ENCODE measurements at regions not wholly inside any gene's neighbourhood (a gene's known extent, or its start where the extent isn't known, plus 50 kb on each side); places are given as distances from the start of the nearest gene placed in this dataset.

GRCh38 chr4:149202117-149202516 is 613.5 kb downstream of the IQCM start:
- TF ChIP-seq POLR2A (IDR thresholded peaks at IDR 0.05): no peak
- TF ChIP-seq, protein P1, sequence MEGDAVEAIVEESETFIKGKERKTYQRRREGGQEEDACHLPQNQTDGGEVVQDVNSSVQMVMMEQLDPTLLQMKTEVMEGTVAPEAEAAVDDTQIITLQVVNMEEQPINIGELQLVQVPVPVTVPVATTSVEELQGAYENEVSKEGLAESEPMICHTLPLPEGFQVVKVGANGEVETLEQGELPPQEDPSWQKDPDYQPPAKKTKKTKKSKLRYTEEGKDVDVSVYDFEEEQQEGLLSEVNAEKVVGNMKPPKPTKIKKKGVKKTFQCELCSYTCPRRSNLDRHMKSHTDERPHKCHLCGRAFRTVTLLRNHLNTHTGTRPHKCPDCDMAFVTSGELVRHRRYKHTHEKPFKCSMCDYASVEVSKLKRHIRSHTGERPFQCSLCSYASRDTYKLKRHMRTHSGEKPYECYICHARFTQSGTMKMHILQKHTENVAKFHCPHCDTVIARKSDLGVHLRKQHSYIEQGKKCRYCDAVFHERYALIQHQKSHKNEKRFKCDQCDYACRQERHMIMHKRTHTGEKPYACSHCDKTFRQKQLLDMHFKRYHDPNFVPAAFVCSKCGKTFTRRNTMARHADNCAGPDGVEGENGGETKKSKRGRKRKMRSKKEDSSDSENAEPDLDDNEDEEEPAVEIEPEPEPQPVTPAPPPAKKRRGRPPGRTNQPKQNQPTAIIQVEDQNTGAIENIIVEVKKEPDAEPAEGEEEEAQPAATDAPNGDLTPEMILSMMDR (IDR thresholded peaks at IDR 0.05): no peak
